GM12878 (cell line): ENCODE measurements at regions not wholly inside any gene's neighbourhood (a gene's known extent, or its start where the extent isn't known, plus 50 kb on each side); places are given as distances from the start of the nearest gene placed in this dataset.

Experiments used
- CREM ChIP-seq: IDR thresholded peaks from 2 replicates; pipeline ENCODE4 v1.6.1; 2014; ENCODE audit warnings: antibody characterized with exemption, low read depth
- MTA2 ChIP-seq: fragments of 450-650 bp; IDR thresholded peaks from 2 replicates; pipeline ENCODE4 v1.6.1; 2016; ENCODE audit warnings: low read depth, mild to moderate bottlenecking, moderate library complexity
- RFX5 ChIP-seq: IDR thresholded peaks from 2 replicates; pipeline ENCODE4 v1.6.1; 2011; ENCODE audit warnings: low read depth, low read length, improper control_type of control experiment
- RUNX3 ChIP-seq: IDR thresholded peaks from 2 replicates; pipeline ENCODE4 v1.6.1; 2012; ENCODE audit warnings: low read length, inconsistent platforms
- ZNF622 ChIP-seq: fragments of 450-650 bp; IDR thresholded peaks from 2 replicates; pipeline ENCODE4 v1.6.1; 2017; ENCODE audit warnings: mild to moderate bottlenecking, inconsistent platforms
- TF ChIP-seq, protein P1 (sequence below): fragments of 450-650 bp; IDR thresholded peaks from 2 replicates; pipeline ENCODE4 v1.6.1; 2014; ENCODE audit warnings: mild to moderate bottlenecking
- TF ChIP-seq, protein P2 (sequence below): fragments of 450-650 bp; IDR thresholded peaks from 2 replicates; pipeline ENCODE4 v1.6.1; 2017; ENCODE audit warnings: mild to moderate bottlenecking, moderate library complexity
- TF ChIP-seq, protein P3 (sequence below): IDR thresholded peaks from 2 replicates; pipeline ENCODE4 v1.6.1; 2011; ENCODE audit warnings: borderline replicate concordance, low read depth, mild to moderate bottlenecking, moderate library complexity, mixed read lengths, low read length; ENCODE audit not compliant: insufficient read depth; ENCODE audit errors: extremely low read length

DNA sequence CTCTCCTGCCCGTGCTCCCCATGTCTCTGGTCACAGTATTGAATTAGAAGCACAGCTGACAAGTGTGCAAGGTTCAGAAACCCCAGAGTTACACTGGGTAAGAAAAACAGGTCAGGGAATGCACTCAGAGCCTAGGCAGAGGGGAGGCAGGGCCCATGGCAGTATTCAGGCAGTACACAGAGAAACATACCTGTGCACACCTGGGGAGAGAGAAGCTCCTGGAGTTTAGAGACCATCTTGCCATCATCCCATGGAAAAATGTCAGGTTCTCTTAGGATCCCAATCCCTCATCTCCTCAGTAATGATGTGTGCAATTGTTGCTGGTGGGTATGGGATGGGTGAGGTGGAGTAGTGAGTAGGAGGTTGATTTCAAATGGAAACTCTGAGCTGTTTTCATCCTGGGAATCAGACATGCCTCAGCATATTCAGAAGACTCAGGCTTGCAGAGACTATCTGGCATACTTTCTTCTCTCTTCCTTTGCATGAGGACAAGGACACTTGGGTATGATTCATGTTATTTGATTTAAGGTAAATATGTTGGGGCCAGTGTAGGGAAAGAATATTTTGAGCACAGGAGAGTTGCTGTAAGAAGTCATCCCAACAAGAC, 228.5 kb downstream of the ESM1 start (continued):
- TF ChIP-seq, protein P1, sequence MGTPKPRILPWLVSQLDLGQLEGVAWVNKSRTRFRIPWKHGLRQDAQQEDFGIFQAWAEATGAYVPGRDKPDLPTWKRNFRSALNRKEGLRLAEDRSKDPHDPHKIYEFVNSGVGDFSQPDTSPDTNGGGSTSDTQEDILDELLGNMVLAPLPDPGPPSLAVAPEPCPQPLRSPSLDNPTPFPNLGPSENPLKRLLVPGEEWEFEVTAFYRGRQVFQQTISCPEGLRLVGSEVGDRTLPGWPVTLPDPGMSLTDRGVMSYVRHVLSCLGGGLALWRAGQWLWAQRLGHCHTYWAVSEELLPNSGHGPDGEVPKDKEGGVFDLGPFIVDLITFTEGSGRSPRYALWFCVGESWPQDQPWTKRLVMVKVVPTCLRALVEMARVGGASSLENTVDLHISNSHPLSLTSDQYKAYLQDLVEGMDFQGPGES: no peak
- TF ChIP-seq, protein P2, sequence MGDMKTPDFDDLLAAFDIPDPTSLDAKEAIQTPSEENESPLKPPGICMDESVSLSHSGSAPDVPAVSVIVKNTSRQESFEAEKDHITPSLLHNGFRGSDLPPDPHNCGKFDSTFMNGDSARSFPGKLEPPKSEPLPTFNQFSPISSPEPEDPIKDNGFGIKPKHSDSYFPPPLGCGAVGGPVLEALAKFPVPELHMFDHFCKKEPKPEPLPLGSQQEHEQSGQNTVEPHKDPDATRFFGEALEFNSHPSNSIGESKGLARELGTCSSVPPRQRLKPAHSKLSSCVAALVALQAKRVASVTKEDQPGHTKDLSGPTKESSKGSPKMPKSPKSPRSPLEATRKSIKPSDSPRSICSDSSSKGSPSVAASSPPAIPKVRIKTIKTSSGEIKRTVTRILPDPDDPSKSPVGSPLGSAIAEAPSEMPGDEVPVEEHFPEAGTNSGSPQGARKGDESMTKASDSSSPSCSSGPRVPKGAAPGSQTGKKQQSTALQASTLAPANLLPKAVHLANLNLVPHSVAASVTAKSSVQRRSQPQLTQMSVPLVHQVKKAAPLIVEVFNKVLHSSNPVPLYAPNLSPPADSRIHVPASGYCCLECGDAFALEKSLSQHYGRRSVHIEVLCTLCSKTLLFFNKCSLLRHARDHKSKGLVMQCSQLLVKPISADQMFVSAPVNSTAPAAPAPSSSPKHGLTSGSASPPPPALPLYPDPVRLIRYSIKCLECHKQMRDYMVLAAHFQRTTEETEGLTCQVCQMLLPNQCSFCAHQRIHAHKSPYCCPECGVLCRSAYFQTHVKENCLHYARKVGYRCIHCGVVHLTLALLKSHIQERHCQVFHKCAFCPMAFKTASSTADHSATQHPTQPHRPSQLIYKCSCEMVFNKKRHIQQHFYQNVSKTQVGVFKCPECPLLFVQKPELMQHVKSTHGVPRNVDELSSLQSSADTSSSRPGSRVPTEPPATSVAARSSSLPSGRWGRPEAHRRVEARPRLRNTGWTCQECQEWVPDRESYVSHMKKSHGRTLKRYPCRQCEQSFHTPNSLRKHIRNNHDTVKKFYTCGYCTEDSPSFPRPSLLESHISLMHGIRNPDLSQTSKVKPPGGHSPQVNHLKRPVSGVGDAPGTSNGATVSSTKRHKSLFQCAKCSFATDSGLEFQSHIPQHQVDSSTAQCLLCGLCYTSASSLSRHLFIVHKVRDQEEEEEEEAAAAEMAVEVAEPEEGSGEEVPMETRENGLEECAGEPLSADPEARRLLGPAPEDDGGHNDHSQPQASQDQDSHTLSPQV: no peak
- no peak for TF ChIP-seq MTA2
- TF ChIP-seq RFX5: no peak
- no peak for TF ChIP-seq CREM
- TF ChIP-seq, protein P3, sequence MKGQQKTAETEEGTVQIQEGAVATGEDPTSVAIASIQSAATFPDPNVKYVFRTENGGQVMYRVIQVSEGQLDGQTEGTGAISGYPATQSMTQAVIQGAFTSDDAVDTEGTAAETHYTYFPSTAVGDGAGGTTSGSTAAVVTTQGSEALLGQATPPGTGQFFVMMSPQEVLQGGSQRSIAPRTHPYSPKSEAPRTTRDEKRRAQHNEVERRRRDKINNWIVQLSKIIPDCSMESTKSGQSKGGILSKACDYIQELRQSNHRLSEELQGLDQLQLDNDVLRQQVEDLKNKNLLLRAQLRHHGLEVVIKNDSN: no peak
- TF ChIP-seq RUNX3: no peak
- no peak for TF ChIP-seq ZNF622
- TF ChIP-seq, all 136 proteins: peak for 0
